Islet of Langerhans (tissue), 1 donor: ENCODE measurements at regions not wholly inside any gene's neighbourhood (a gene's known extent, or its start where the extent isn't known, plus 50 kb on each side); places are given as distances from the start of the nearest gene placed in this dataset.

Source experiments
- FAIRE-seq: peaks from one replicate; lab custom pipeline; 2011; peaks lifted over from hg19 to GRCh38; lab: Jason Lieb, UNC

- no peak for FAIRE-seq
Measured at GRCh38 chr13:34414616-34415015, 527.5 kb upstream of the NBEA start.

GRCh38 chr13:34416971-34417380, 525.1 kb upstream of the NBEA start:
- FAIRE-seq, result no peak

GRCh38 chr13:34417896-34418295, 524.2 kb upstream of the NBEA start:
- FAIRE-seq, result no peak

GRCh38 chr13:34419025-34419424, 523.0 kb upstream of the NBEA start:
- no peak for FAIRE-seq

GRCh38 chr13:34419755-34420154, 522.3 kb upstream of the NBEA start:
- FAIRE-seq, result no peak

GRCh38 chr13:34420702-34421346, 521.2 kb upstream of the NBEA start:
- FAIRE-seq, result no peak

GRCh38 chr13:34421347-34421719, 520.7 kb upstream of the NBEA start:
- FAIRE-seq, result no peak

- no peak for FAIRE-seq
Measured at GRCh38 chr13:34421858-34422475, 520.1 kb upstream of the NBEA start.

- FAIRE-seq, result no peak
Measured at GRCh38 chr13:34422956-34423355, 519.1 kb upstream of the NBEA start.

GRCh38 chr13:34425327-34425949, 516.6 kb upstream of the NBEA start:
- no peak for FAIRE-seq

- FAIRE-seq, result no peak
Measured at GRCh38 chr13:34428911-34429310, 513.2 kb upstream of the NBEA start.

- FAIRE-seq, result no peak
Measured at GRCh38 chr13:34430294-34430693, 511.8 kb upstream of the NBEA start.

GRCh38 chr13:34431827-34432581, 510.1 kb upstream of the NBEA start:
- peak; percentile 56 for FAIRE-seq

GRCh38 chr13:34435338-34435737, 506.7 kb upstream of the NBEA start:
- no peak for FAIRE-seq

GRCh38 chr13:34437873-34438272, 504.2 kb upstream of the NBEA start:
- no peak for FAIRE-seq

GRCh38 chr13:34452831-34453230, 489.2 kb upstream of the NBEA start:
- FAIRE-seq, result no peak

- FAIRE-seq, result peak; percentile 99
Measured at GRCh38 chr13:34458756-34459715, 483.0 kb upstream of the NBEA start.

- no peak for FAIRE-seq
Measured at GRCh38 chr13:34459856-34460255, 482.2 kb upstream of the NBEA start.

GRCh38 chr13:34462843-34463242, 479.2 kb upstream of the NBEA start:
- no peak for FAIRE-seq

GRCh38 chr13:34464011-34464410, 478.1 kb upstream of the NBEA start:
- FAIRE-seq, result peak; percentile 13

- FAIRE-seq, result no peak
Measured at GRCh38 chr13:34465423-34465922, 476.6 kb upstream of the NBEA start.

GRCh38 chr13:34466301-34466700, 475.8 kb upstream of the NBEA start:
- FAIRE-seq, result no peak
